C4-2B (cell line): ENCODE measurements at regions not wholly inside any gene's neighbourhood (a gene's known extent, or its start where the extent isn't known, plus 50 kb on each side); places are given as distances from the start of the nearest gene placed in this dataset.

Source experiments
- H3K27ac ChIP-seq: fragments of 450-650 bp; 2 replicates; pipeline ENCODE4 v1.5.1; 2017
- ZFX ChIP-seq: fragments of 450-650 bp; IDR thresholded peaks from 2 replicates; pipeline ENCODE4 v1.6.1; 2017
- TF ChIP-seq, protein P1 (sequence below): fragments of 450-650 bp; conservative IDR thresholded peaks from 2 replicates; pipeline ENCODE4 v1.5.1; 2017; ENCODE audit warnings: mild to moderate bottlenecking

DNA sequence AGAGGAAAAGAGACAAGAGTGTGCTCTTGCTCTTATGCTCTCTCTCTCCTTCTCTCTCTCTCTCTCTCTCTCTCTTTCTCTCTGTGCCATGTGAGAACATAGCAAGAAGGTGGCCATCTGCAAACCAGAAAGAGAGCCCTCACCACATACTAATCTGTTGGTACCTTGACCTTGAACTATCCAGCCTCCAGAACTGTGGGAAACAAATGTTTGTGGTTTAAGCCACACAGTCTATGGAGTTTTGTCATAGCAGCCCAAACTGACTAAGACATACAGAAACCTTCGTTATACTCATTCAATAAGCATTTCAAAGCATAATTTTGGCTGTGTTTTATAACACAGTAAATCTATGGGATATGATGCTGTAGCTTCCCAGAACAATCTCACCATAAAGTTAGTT is 56.4 kb upstream of the PLPP4 start:
- TF ChIP-seq ZFX = no peak
- TF ChIP-seq, protein P1, sequence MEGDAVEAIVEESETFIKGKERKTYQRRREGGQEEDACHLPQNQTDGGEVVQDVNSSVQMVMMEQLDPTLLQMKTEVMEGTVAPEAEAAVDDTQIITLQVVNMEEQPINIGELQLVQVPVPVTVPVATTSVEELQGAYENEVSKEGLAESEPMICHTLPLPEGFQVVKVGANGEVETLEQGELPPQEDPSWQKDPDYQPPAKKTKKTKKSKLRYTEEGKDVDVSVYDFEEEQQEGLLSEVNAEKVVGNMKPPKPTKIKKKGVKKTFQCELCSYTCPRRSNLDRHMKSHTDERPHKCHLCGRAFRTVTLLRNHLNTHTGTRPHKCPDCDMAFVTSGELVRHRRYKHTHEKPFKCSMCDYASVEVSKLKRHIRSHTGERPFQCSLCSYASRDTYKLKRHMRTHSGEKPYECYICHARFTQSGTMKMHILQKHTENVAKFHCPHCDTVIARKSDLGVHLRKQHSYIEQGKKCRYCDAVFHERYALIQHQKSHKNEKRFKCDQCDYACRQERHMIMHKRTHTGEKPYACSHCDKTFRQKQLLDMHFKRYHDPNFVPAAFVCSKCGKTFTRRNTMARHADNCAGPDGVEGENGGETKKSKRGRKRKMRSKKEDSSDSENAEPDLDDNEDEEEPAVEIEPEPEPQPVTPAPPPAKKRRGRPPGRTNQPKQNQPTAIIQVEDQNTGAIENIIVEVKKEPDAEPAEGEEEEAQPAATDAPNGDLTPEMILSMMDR = no peak
- H3K27ac ChIP-seq = no peak overlapping the region

DNA sequence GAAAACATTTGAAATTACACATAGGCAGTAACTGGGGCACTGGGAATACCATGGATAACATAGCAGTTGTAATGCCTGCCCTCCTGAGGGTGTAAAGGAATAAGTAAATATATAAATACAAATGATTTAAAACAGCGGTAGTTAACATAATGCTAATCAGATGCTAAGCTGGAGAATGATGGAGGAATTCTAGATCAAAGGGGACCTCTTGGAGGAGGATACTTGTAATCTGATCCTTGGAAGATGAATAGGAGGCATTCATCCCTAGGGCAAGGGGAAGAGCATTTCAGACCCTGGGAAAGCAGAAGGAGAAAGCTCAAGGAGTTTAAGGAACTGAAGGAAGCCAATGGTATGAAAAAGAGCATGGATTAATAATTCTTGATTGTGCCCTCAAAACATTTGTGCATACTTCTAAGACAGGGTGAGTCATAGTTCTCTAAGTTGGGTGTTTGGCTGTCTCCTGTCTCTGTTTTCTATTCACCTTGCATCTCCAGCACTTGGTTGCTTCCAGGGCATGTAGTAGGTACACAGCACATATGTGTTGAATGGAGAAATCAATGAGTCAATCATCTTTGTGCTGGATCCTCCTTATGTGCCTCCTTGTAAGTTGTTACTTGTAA is 54.8 kb upstream of the PLPP4 start:
- no peak for TF ChIP-seq ZFX
- TF ChIP-seq, protein P1 = no peak
- H3K27ac ChIP-seq = no peak overlapping the region

DNA sequence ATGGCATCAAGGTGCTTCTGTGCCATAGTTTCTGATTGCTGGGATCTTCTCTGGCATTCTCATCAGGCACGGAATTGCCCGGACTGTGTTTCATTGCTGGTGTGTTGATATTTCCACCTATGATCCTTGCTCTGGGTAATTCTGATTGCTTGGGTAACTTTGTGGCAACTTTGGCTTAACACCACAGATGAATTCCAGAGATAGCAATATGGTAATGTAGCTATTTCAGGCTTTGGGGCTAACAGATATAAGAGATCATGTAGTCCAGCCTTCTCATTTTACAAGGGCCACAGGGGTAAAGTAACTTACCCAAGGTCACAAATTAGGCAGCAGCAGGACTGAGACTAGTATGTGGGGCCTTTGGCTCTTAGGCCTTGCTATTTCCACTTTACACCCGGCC is 53.9 kb upstream of the PLPP4 start:
- no peak overlapping the region for H3K27ac ChIP-seq
- TF ChIP-seq, protein P1 = no peak
- no peak for TF ChIP-seq ZFX

DNA sequence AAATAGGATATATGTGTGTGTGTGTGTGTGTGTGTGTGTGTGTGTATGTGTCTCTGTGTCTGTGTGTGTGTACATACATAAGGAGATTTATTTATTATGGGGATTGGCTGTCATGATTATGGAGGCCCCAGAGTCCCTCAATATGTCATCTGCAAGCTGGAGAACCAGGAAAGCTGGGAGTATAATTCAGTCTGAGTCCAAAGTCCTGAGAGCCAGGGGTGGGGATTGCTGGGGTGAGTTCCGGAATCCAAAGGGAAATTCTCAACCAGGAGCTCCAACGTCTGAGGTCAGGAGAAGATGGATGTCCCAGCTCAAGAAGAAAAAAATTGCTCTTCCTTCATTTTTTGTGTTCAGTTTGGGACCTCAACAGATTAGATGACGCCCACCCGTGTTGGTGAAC is 50.7 kb upstream of the PLPP4 start:
- no peak for TF ChIP-seq ZFX
- TF ChIP-seq, protein P1 = no peak
- no peak overlapping the region for H3K27ac ChIP-seq
